GM12865 (cell line): ENCODE measurements at regions not wholly inside any gene's neighbourhood (a gene's known extent, or its start where the extent isn't known, plus 50 kb on each side); places are given as distances from the start of the nearest gene placed in this dataset.
A peak's percentile ranks its signal among the peaks of the same experiment; 100 is the strongest.

Source experiments
- DNase-seq: peaks from one replicate; pipeline ENCODE4 v3.0.0; 2010; ENCODE audit warnings: low read depth
- H3K4me3 ChIP-seq: 2 replicates; pipeline ENCODE4 v1.5.1; 2011; ENCODE audit warnings: mild to moderate bottlenecking, low read depth, low read length, control low read depth
- TF ChIP-seq, protein P1 (sequence below): IDR thresholded peaks from 2 replicates; pipeline ENCODE4 v1.5.1; 2011; ENCODE audit warnings: low read length, control low read depth, low read depth, inconsistent platforms; ENCODE audit not compliant: insufficient read depth; ENCODE audit errors: missing control alignments

- TF ChIP-seq, protein P1, sequence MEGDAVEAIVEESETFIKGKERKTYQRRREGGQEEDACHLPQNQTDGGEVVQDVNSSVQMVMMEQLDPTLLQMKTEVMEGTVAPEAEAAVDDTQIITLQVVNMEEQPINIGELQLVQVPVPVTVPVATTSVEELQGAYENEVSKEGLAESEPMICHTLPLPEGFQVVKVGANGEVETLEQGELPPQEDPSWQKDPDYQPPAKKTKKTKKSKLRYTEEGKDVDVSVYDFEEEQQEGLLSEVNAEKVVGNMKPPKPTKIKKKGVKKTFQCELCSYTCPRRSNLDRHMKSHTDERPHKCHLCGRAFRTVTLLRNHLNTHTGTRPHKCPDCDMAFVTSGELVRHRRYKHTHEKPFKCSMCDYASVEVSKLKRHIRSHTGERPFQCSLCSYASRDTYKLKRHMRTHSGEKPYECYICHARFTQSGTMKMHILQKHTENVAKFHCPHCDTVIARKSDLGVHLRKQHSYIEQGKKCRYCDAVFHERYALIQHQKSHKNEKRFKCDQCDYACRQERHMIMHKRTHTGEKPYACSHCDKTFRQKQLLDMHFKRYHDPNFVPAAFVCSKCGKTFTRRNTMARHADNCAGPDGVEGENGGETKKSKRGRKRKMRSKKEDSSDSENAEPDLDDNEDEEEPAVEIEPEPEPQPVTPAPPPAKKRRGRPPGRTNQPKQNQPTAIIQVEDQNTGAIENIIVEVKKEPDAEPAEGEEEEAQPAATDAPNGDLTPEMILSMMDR: no peak
- DNase-seq: no peak
- H3K4me3 ChIP-seq: no peak overlapping the region
These were observed 584.0 kb upstream of the CDH8 start for GRCh38 chr16:62620275-62620674.

GRCh38 chr16:62615526-62615925, 579.3 kb upstream of the CDH8 start:
- H3K4me3 ChIP-seq: no peak overlapping the region
- TF ChIP-seq, protein P1: no peak
- DNase-seq: no peak

DNA sequence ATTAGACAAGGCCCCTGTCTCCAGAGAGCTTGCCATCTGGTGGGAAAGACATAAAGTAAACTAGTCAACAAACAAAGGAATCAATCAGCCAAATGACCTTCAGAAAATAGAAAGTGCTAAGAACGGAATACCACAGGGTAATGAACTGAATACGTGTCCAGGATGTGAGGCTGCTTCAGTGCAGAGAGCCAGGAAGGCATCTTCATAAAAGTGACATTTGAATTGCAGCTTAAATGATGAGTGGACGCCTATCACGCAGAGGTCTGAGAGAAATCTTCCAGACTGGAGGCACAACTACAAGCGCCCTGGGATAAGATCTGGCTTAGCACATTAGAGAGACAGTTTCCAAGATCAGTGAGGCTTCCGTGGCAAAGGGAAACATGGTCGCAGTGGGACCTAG, 574.1 kb upstream of the CDH8 start:
- no peak overlapping the region for H3K4me3 ChIP-seq
- DNase-seq: peak; percentile 22
- TF ChIP-seq, protein P1: no peak

DNA sequence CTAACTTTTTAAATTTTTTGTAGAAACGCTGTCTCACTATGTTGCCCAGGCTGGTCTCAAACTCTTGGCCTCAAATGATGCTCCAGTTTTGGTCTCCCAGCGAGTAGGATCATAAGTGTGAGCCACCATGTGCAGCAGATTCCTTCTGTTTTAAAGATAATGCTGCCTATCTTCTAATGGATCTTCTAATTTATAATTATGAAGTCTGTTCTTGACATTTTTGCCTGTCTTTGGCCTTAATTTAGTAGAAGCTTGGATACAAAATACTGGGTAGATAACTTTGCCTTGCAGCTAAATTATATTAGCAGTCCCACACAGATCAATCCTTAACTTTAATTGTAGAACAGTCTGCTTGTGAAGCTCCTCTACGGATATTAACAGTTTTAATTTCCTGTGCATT, 566.6 kb upstream of the CDH8 start:
- TF ChIP-seq, protein P1: no peak
- DNase-seq: no peak
- no peak overlapping the region for H3K4me3 ChIP-seq

- no peak for DNase-seq
- no peak overlapping the region for H3K4me3 ChIP-seq
- TF ChIP-seq, protein P1: no peak
These were observed 561.6 kb upstream of the CDH8 start for GRCh38 chr16:62597875-62598274.

- H3K4me3 ChIP-seq: no peak overlapping the region
- TF ChIP-seq, protein P1: no peak
- DNase-seq: no peak
These were observed 560.3 kb upstream of the CDH8 start for GRCh38 chr16:62596584-62596983.

DNA sequence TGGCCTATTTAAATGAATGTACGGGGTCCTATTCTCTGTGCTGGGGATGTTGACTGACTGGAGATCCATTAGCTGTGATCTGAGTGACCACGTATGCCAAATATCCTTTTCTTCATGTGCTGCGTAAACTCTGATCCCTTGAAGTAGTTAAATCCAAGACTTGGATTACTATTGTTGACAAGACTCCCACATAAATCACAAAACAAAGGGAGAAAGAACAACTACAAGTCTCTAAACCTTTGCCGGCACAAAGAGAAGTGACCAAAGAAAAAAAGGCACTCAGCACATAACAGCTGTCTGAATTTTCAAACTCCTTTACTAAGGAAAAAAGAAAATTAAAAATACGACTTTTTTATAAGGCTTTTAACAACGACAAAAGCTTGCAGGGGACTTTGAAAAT, 559.9 kb upstream of the CDH8 start:
- TF ChIP-seq, protein P1: no peak
- no peak overlapping the region for H3K4me3 ChIP-seq
- no peak for DNase-seq
